SK-N-SH (cell line): ENCODE measurements at regions not wholly inside any gene's neighbourhood (a gene's known extent, or its start where the extent isn't known, plus 50 kb on each side); places are given as distances from the start of the nearest gene placed in this dataset.
"Not testable (repeated sequence)": the region's sequence is repeated elsewhere in the genome, so short reads cannot be mapped to it uniquely, and the experiment has no call there.

Experiments used
- CTCF ChIA-PET: fragments of 300-600, 350-600 bp; formaldehyde crosslinking; extraction: SDS; loops from one replicate; lab custom pipeline; 2021; lab: Yijun Ruan, JAX
- POLR2A ChIA-PET: fragments of 350-600 bp; sonication (Branson Sonifier 250); formaldehyde crosslinking; extraction: SDS; loops from one replicate; lab custom pipeline; 2020; ENCODE audit warnings: antibody characterized with exemption, inconsistent platforms; lab: Yijun Ruan, JAX
- DNase-seq: peaks from one replicate; pipeline ENCODE4 v3.0.0; 2012
- H2AFZ ChIP-seq: fragments of 200-600 bp; sonication (generic); 2 replicates; pipeline ENCODE4 v1.8.1; 2016; ENCODE audit warnings: antibody characterized with exemption, mild to moderate bottlenecking, low read depth
- H3F3A ChIP-seq: fragments of 200-600 bp; sonication (generic); replicated peaks from 2 replicates; pipeline ENCODE3; 2016; ENCODE audit warnings: antibody characterized with exemption, mild to moderate bottlenecking; ENCODE audit not compliant: insufficient read depth
- H3K27ac ChIP-seq, 2 experiments: fragments of 200-500 bp in 1 of 2; fragments of 200-600 bp in 1 of 2; sonication (Bioruptor generic) in 1 of 2; sonication (generic), shearing (Covaris generic) in 1 of 2; 2 replicates each; pipeline versions ENCODE4 v1.5.1 to v1.6.1; 2014 to 2016; ENCODE audit warnings: low read depth in 2 of 2, inconsistent platforms in 1 of 2, low read length in 1 of 2, mild to moderate bottlenecking in 1 of 2, mixed read lengths in 1 of 2
- H3K27me3 ChIP-seq: fragments of 200-600 bp; sonication (generic), shearing (Covaris generic); 2 replicates; pipeline ENCODE4 v1.6.1; 2016; ENCODE audit warnings: mixed run types; ENCODE audit not compliant: insufficient read depth
- H3K36me3 ChIP-seq, 2 experiments: fragments of 200-500 bp in 1 of 2; fragments of 200-600 bp in 1 of 2; sonication (Bioruptor generic) in 1 of 2; sonication (generic) in 1 of 2; replicated peaks in 1 of 2; 2 replicates each; pipeline versions ENCODE3 to v1.5.1; 2014 to 2016; ENCODE audit warnings: low read length in 1 of 2, mild to moderate bottlenecking in 1 of 2; ENCODE audit not compliant: insufficient read depth in 2 of 2, control insufficient read depth in 1 of 2
- H3K4me1 ChIP-seq, 2 experiments: fragments of 200-500 bp in 1 of 2; fragments of 200-600 bp in 1 of 2; sonication (Bioruptor generic) in 1 of 2; sonication (generic), shearing (Covaris generic) in 1 of 2; 2 replicates each; pipeline versions ENCODE4 v1.5.1 to v1.6.1; 2014 to 2016; ENCODE audit warnings: low read depth in 1 of 2, low read length in 1 of 2, mixed run types in 1 of 2; ENCODE audit not compliant: insufficient read depth in 2 of 2, control insufficient read depth in 1 of 2
- H3K4me2 ChIP-seq: fragments of 200-600 bp; sonication (generic), shearing (Covaris generic); 2 replicates; pipeline ENCODE4 v1.6.1; 2017; ENCODE audit warnings: mixed run types
- H3K4me3 ChIP-seq, 2 experiments: fragments of 200-500 bp in 1 of 2; fragments of 200-600 bp in 1 of 2; sonication (Bioruptor generic) in 1 of 2; sonication (generic), shearing (Covaris generic) in 1 of 2; 2 replicates each; pipeline versions ENCODE4 v1.5.1 to v1.8.1; 2014 to 2016; ENCODE audit warnings: low read depth in 2 of 2, inconsistent platforms in 1 of 2, low read length in 1 of 2, mild to moderate bottlenecking in 1 of 2, mixed read lengths in 1 of 2, moderate library complexity in 1 of 2
- H3K79me2 ChIP-seq: fragments of 200-600 bp; sonication (generic); 2 replicates; pipeline ENCODE4 v1.8.1; 2017; ENCODE audit warnings: mild to moderate bottlenecking; ENCODE audit not compliant: insufficient read depth
- H3K9ac ChIP-seq: fragments of 200-600 bp; sonication (generic); 2 replicates; pipeline ENCODE4 v1.6.1; 2017; ENCODE audit warnings: mixed run types
- H3K9me2 ChIP-seq: fragments of 200-600 bp; sonication (generic); 2 replicates; pipeline ENCODE4 v1.6.1; 2017; ENCODE audit warnings: mixed run types
- H3K9me3 ChIP-seq: fragments of 200-600 bp; sonication (generic); 2 replicates; pipeline ENCODE4 v1.6.1; 2017; ENCODE audit warnings: mixed run types, mild to moderate bottlenecking, moderate library complexity
- H4K20me1 ChIP-seq: fragments of 200-600 bp; sonication (generic); 2 replicates; pipeline ENCODE4 v1.6.1; 2017; ENCODE audit warnings: mild to moderate bottlenecking, mixed run types; ENCODE audit not compliant: insufficient read depth
- CHD2 ChIP-seq: fragments of 150-350 bp; IDR thresholded peaks from 2 replicates; pipeline ENCODE4 v1.6.1; 2018; ENCODE audit warnings: low read length; ENCODE audit not compliant: partially characterized antibody
- ELF1 ChIP-seq: IDR thresholded peaks from 2 replicates; pipeline ENCODE4 v1.4.0; 2012
- EZH2phosphoT487 ChIP-seq: fragments of 200-600 bp; sonication (generic); IDR thresholded peaks from 2 replicates; pipeline ENCODE4 v1.6.1; 2017; ENCODE audit warnings: low read depth, mixed run types, mild to moderate bottlenecking, antibody characterized with exemption, moderate library complexity, borderline replicate concordance
- FOSL2 ChIP-seq: IDR thresholded peaks from 2 replicates; pipeline ENCODE4 v1.4.0; 2012; ENCODE audit warnings: low read depth, mild to moderate bottlenecking, moderate library complexity, borderline replicate concordance
- FOXJ3 ChIP-seq: sonication (generic); formaldehyde crosslinking; IDR thresholded peaks from 2 replicates; pipeline ENCODE4 v1.5.1; 2020; ENCODE audit warnings: mild to moderate bottlenecking, missing genetic modification reagents
- FOXM1 ChIP-seq: IDR thresholded peaks from 2 replicates; pipeline ENCODE4 v1.4.0; 2012; ENCODE audit warnings: low read depth, mild to moderate bottlenecking
- GABPA ChIP-seq: IDR thresholded peaks from 2 replicates; pipeline ENCODE4 v1.4.0; 2012; ENCODE audit warnings: low read depth, mild to moderate bottlenecking
- MEF2A ChIP-seq: IDR thresholded peaks from 2 replicates; pipeline ENCODE4 v1.4.0; 2012; ENCODE audit warnings: low read depth, borderline replicate concordance
- MXI1 ChIP-seq: IDR thresholded peaks from 2 replicates; pipeline ENCODE4 v1.6.1; 2012; ENCODE audit warnings: mild to moderate bottlenecking, low read depth, low read length, improper control_type of control experiment
- NRF1 ChIP-seq: IDR thresholded peaks from 2 replicates; pipeline ENCODE4 v1.6.1; 2012; ENCODE audit warnings: low read depth, mild to moderate bottlenecking, low read length
- POLR2AphosphoS5 ChIP-seq: IDR thresholded peaks from 2 replicates; pipeline ENCODE4 v1.6.1; 2012; ENCODE audit warnings: low read depth, low read length
- RCOR1 ChIP-seq: fragments of 150-350 bp; IDR thresholded peaks from 2 replicates; pipeline ENCODE4 v1.6.1; 2017; ENCODE audit warnings: antibody characterized with exemption, low read length
- RFX5 ChIP-seq: IDR thresholded peaks from 2 replicates; pipeline ENCODE4 v1.6.1; 2012; ENCODE audit warnings: mild to moderate bottlenecking, improper control_type of control experiment, low read length
- RXRA ChIP-seq: IDR thresholded peaks from 2 replicates; pipeline ENCODE4 v1.4.0; 2012; ENCODE audit warnings: low read depth, mild to moderate bottlenecking, borderline replicate concordance
- SIN3A ChIP-seq: IDR thresholded peaks from 2 replicates; pipeline ENCODE4 v1.6.1; 2012; ENCODE audit warnings: low read depth, mild to moderate bottlenecking, low read length, moderate library complexity, borderline replicate concordance
- SMC3 ChIP-seq: IDR thresholded peaks from 2 replicates; pipeline ENCODE4 v1.6.1; 2012; ENCODE audit warnings: low read depth, low read length, improper control_type of control experiment
- TAF1 ChIP-seq: IDR thresholded peaks from 2 replicates; pipeline ENCODE4 v1.6.1; 2012; ENCODE audit warnings: low read depth, mild to moderate bottlenecking, low read length, moderate library complexity, borderline replicate concordance
- TCF12 ChIP-seq: IDR thresholded peaks from 2 replicates; pipeline ENCODE4 v1.4.0; 2012
- TEAD4 ChIP-seq: IDR thresholded peaks from 2 replicates; pipeline ENCODE4 v1.4.0; 2012; ENCODE audit warnings: mild to moderate bottlenecking, borderline replicate concordance; ENCODE audit not compliant: insufficient read depth
- YY1 ChIP-seq: IDR thresholded peaks from 2 replicates; pipeline ENCODE4 v1.4.0; 2012; ENCODE audit warnings: low read depth, mild to moderate bottlenecking
- WGBS: methylation state at CpG from one replicate; pipeline ENCODE4 v1.1.6; 2017; ENCODE audit warnings: low lambda C conversion rate; 5-methylcytosine and 5-hydroxymethylcytosine counted together
- TF ChIP-seq, protein P1 (sequence below): fragments of 150-350 bp; IDR thresholded peaks from 2 replicates; pipeline ENCODE4 v1.6.1; 2016; ENCODE audit warnings: mild to moderate bottlenecking, low read depth, low read length
- TF ChIP-seq, protein P2 (sequence below): fragments of 200-600 bp; sonication (generic); IDR thresholded peaks from 2 replicates; pipeline ENCODE4 v1.6.1; 2017; ENCODE audit warnings: antibody characterized with exemption, mild to moderate bottlenecking, moderate library complexity
- TF ChIP-seq, protein P3 (sequence below): IDR thresholded peaks from 2 replicates; pipeline ENCODE4 v1.4.0; 2012; ENCODE audit warnings: low read depth
- TF ChIP-seq, protein P4 (sequence below): IDR thresholded peaks from 2 replicates; pipeline ENCODE4; 2012
- TF ChIP-seq, protein P5 (sequence below): IDR thresholded peaks from 2 replicates; pipeline ENCODE4 v1.4.0; 2012; ENCODE audit warnings: low read depth, borderline replicate concordance

DNA sequence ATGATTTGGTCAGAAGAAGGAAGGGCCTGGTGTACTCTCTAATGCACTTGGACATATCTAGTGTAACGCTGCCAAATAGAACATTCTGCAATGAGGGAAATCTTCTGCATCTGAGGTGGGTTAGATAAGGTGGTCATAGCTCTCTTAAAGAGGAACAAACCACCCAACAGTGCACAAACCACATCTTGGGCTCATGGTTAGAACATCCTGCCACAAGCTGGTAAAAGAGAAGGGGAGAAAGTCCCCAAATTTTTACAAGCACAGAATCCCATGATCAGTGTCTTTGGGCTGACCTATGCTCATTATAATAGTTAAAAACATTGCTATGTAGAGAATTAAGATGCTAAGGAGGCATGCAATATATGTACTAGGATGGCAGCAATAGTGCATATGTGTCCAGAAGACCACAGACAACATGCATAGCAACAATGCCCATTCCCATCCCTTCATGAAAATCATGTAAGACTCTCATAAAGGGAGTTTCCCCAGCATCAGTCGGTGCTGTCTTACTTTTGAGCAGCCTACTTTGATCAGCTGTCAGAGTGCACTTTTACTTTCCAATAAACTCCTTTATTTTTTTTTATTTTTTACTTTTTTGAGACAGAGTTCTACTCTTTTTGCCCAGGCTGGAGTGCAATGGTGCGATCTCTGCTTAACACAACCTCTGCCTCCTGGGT lies 99.7 kb upstream of the SLC7A11 start (continued):
- TF ChIP-seq, protein P1, sequence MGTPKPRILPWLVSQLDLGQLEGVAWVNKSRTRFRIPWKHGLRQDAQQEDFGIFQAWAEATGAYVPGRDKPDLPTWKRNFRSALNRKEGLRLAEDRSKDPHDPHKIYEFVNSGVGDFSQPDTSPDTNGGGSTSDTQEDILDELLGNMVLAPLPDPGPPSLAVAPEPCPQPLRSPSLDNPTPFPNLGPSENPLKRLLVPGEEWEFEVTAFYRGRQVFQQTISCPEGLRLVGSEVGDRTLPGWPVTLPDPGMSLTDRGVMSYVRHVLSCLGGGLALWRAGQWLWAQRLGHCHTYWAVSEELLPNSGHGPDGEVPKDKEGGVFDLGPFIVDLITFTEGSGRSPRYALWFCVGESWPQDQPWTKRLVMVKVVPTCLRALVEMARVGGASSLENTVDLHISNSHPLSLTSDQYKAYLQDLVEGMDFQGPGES, result no peak
- TF ChIP-seq MXI1, result no peak
- TF ChIP-seq, protein P2, sequence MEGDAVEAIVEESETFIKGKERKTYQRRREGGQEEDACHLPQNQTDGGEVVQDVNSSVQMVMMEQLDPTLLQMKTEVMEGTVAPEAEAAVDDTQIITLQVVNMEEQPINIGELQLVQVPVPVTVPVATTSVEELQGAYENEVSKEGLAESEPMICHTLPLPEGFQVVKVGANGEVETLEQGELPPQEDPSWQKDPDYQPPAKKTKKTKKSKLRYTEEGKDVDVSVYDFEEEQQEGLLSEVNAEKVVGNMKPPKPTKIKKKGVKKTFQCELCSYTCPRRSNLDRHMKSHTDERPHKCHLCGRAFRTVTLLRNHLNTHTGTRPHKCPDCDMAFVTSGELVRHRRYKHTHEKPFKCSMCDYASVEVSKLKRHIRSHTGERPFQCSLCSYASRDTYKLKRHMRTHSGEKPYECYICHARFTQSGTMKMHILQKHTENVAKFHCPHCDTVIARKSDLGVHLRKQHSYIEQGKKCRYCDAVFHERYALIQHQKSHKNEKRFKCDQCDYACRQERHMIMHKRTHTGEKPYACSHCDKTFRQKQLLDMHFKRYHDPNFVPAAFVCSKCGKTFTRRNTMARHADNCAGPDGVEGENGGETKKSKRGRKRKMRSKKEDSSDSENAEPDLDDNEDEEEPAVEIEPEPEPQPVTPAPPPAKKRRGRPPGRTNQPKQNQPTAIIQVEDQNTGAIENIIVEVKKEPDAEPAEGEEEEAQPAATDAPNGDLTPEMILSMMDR, result no peak
- TF ChIP-seq, protein P3, sequence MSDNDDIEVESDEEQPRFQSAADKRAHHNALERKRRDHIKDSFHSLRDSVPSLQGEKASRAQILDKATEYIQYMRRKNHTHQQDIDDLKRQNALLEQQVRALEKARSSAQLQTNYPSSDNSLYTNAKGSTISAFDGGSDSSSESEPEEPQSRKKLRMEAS, result no peak
- no peak for TF ChIP-seq GABPA
- no peak for TF ChIP-seq CHD2
- no peak for TF ChIP-seq SMC3
- no peak for TF ChIP-seq RCOR1

DNA sequence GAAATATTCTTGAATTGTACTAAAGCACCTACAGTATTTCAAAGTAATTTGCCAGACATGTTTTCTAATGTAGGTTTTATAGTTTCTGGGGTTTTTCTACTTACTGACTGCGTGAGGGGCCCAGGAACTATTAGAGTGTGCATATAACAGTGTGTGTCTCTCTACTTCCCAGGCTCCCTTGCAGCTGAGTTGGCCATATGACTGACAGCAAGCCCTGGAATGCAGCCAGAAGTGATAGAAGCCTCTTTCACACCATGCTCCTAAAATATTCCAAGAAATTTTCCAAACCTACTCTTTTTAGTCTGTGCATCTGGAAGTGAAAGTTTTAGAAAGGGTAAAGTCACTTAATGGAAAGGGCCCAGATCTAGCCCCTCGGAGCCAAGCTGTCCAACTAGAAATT lies 96.7 kb upstream of the SLC7A11 start:
- Histone ChIP-seq H3K4me1 (no peaks in the 10 kb centered on the region), H3K9ac (no peak overlapping the region), H3K4me2 (no peak overlapping the region), H3F3A (no peaks in the 10 kb centered on the region), H2AFZ (no peak overlapping the region), H3K27ac (no peak overlapping the region), H3K36me3 (no peaks in the 10 kb centered on the region), H3K9me2 (no peaks in the 10 kb centered on the region), H3K79me2 (no peaks in the 10 kb centered on the region), H4K20me1 (no peaks in the 10 kb centered on the region), H3K9me3 (no peaks in the 10 kb centered on the region), H3K4me3 (no peak overlapping the region), H3K27me3 (no peaks in the 10 kb centered on the region)
- 60% methylated on average over 2 of the region's 2 CpGs for WGBS
- POLR2A ChIA-PET, result no interaction called here
- TF ChIP-seq SIN3A (no peak), CHD2 (no peak), RFX5 (no peak), TAF1 (no peak), POLR2AphosphoS5 (no peak), FOSL2 (no peak), RCOR1 (no peak), ELF1 (no peak), RXRA (no peak), MEF2A (no peak), TCF12 (no peak), NRF1 (no peak), YY1 (no peak), FOXM1 (no peak), TEAD4 (no peak), EZH2phosphoT487 (no peak), FOXJ3 (CRISPR knock-in tag) (no peak)
- TF ChIP-seq, protein P4, sequence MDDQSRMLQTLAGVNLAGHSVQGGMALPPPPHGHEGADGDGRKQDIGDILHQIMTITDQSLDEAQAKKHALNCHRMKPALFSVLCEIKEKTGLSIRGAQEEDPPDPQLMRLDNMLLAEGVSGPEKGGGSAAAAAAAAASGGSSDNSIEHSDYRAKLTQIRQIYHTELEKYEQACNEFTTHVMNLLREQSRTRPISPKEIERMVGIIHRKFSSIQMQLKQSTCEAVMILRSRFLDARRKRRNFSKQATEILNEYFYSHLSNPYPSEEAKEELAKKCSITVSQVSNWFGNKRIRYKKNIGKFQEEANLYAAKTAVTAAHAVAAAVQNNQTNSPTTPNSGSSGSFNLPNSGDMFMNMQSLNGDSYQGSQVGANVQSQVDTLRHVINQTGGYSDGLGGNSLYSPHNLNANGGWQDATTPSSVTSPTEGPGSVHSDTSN, result no peak
- TF ChIP-seq, protein P5, sequence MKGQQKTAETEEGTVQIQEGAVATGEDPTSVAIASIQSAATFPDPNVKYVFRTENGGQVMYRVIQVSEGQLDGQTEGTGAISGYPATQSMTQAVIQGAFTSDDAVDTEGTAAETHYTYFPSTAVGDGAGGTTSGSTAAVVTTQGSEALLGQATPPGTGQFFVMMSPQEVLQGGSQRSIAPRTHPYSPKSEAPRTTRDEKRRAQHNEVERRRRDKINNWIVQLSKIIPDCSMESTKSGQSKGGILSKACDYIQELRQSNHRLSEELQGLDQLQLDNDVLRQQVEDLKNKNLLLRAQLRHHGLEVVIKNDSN, result no peak
- DNase-seq, result no peak
- CTCF ChIA-PET, result no interaction called here

DNA sequence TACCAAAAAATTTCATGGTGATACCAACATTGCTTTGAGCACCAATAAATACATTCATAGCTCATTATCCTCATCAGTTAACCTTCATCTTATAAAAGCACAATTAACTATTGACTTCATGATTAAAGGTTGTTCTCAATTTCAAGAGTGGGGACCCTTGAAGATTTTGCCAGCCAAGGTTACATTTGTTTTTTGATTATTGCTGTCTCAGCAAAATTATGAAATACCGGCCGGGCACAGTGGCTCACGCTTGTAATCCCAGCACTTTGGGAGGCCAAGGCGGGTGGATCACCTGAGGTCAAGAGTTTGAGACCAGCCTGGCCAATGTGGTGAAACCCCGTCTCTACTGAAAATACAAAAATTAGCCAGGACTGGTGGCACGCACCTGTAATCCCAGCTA lies 96.1 kb upstream of the SLC7A11 start:
- H3K27me3 ChIP-seq, H3F3A ChIP-seq, H3K79me2 ChIP-seq, H3K9ac ChIP-seq, CTCF ChIA-PET, DNase-seq, H4K20me1 ChIP-seq, H3K9me2 ChIP-seq, H3K27ac ChIP-seq, H3K4me2 ChIP-seq, H3K4me3 ChIP-seq, H3K9me3 ChIP-seq, H2AFZ ChIP-seq, POLR2A ChIA-PET, H3K4me1 ChIP-seq, H3K36me3 ChIP-seq: not testable (repeated sequence)
- WGBS, result 94% methylated on average over 6 of the region's 6 CpGs
